NCI-H748 (cell line): ENCODE measurements at regions not wholly inside any gene's neighbourhood (a gene's known extent, or its start where the extent isn't known, plus 50 kb on each side); places are given as distances from the start of the nearest gene placed in this dataset.

Experiments
- DNase-seq: peaks from one replicate; lab custom pipeline; 2025; ENCODE audit not compliant: unreplicated experiment; lab: John Stamatoyannopoulos, UW

DNA sequence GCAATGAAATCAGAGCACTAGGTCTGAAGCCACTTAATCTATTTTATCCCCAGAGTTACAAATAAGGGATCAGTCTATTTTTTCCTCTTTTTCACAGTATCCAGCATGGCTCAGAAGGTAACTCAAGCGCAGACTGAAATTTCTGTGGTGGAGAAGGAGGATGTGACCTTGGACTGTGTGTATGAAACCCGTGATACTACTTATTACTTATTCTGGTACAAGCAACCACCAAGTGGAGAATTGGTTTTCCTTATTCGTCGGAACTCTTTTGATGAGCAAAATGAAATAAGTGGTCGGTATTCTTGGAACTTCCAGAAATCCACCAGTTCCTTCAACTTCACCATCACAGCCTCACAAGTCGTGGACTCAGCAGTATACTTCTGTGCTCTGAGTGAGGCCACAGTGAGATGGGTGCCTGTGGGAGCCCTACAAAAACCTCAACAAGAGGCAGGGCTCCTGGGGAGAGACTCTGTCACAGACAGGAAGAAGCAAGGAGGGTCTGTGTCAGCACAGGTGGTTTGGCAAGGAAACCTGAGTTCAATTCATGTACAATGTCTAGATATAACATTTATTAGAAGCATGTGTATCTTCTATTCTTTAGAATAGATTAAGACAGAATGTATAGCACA, 334.3 kb upstream of the OR4E1 start:
- no peak for DNase-seq

DNA sequence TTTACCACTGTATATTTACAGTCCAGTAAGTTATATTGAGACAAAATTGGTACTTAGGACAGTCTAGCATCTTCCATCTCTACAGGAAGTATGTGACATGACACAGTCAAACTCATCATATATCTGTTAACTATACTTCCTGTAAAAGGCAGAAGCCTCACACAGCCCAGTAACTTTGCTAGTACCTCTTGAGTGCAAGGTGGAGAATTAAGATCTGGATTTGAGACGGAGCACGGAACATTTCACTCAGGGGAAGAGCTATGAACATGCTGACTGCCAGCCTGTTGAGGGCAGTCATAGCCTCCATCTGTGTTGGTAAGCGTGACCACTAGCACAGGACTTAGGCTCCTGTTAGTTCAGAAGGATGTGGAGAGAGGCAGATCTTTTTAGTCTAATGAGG, 333.7 kb upstream of the OR4E1 start:
- DNase-seq, result no peak

DNA sequence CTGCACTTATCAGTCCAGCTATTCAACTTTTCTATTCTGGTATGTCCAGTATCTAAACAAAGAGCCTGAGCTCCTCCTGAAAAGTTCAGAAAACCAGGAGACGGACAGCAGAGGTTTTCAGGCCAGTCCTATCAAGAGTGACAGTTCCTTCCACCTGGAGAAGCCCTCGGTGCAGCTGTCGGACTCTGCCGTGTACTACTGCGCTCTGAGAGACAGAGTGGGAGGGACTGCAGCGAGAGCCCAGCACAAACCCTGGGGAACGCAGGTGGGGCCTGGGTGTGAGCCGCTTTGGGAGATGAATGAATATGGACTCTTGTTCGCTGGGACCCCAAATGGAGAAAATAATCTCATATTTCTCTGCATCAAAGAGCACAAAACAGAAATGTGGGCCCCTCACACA, 329.8 kb upstream of the OR4E1 start:
- no peak for DNase-seq

DNA sequence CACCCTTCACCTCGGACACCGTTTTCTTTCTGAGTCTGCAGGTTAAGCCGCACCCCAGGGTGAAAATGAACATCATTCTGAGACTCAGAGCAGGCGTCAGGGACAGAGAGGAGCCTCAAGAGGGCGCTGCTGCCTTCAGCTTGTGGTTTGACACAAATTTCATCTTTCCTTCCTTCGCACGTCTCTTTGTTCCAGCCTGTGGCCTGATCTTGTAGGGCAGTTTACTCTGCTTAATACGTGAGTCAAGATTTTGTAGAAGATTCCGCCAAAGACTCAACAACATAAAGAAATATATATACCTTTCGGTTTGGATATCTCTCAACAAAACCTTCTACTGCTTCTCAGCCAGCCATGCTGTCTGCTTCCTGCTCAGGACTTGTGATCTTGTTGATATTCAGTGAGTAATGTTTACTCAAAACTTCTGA, 329.3 kb upstream of the OR4E1 start:
- peak; percentile 9 for DNase-seq

DNA sequence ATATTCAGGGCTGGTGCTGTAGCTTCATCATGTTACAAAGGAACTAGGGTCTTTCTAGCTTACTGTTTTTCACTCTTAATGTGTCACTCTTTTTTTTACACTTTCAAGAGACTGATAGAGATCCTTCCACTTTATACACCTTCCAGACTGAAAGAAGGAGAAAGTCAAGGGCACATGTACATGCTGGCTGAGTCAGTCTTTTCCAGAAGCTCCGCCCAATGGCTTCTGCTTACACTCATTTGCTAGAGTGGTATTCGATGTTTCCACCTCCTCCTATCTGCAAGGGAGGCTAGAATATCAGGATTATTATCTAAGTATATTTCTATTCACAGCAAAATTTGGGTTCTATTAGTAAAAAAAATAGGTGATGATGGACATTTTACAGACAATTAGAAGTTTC, 325.8 kb upstream of the OR4E1 start:
- no peak for DNase-seq

DNA sequence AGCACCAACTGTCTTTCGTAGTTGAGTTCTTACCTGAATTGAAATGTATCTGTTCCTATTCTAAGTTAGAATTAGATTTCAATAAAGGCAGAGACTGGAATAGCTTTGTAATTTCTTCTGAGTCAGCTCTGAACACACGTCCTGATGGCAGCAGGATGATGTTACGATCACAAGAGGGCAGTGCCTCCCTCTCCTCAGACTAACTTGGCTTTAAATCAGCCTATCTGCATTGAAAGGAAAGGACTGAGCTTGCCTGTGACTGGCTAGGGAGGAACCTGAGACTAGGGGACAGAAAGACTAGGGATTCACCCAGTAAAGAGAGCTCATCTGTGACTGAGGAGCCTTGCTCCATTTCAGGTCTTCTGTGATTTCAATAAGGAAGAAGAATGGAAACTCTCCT, 323.7 kb upstream of the OR4E1 start:
- DNase-seq, result no peak

DNA sequence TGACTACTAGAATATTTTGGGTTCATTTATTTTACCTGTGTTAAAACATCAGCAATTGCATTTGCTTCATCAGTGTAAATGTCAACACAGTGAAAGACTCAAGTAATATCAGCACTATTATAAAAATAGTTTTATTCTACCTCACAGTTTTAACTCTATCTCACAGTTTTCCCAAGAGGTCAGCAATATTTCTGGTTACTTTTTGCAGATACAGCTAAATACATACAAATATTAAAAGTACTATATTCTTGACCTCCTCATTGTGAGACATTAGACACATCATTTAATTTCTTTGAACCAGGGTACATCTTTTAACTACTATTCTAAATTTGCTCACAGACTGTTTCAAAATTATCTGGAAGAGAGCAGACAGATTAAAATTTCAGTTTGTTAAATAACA, 321.7 kb upstream of the OR4E1 start:
- DNase-seq, result no peak

DNA sequence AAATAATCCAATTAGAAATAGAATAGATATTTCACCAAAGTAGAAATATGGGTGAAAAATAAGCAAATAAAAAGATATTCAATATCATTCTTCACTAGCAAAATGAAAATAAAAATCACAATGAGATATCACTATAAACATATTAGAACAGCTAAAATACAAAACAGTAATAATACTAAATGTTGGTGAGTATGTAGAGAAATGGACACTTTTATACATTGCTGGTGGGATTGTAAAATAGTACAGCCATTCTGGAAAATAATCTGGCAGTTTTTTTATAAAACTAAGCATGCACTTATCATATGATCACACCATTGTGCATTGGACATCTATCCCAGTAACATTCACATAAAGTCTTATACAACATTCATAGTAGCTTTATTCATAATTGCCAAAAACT, 320.2 kb upstream of the OR4E1 start:
- DNase-seq, result no peak

DNA sequence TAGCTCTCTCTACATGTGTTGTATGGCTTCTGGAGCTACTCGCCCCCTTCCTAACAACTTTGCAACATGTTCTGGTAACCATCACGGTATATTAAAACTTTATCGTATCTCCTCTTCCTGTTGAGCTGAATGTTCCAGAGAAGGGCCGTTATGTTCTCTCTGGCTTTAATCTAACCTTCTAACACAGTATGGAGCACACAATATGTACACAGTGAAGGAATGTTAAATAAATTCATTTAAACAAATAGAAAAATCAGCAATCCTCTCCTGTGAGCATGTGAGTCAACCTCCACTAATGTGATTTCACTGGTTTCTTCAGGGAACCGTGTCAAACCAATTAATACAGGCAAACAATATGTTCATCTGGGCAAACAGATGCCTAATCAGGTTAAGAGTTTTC, 319.5 kb upstream of the OR4E1 start:
- no peak for DNase-seq

DNA sequence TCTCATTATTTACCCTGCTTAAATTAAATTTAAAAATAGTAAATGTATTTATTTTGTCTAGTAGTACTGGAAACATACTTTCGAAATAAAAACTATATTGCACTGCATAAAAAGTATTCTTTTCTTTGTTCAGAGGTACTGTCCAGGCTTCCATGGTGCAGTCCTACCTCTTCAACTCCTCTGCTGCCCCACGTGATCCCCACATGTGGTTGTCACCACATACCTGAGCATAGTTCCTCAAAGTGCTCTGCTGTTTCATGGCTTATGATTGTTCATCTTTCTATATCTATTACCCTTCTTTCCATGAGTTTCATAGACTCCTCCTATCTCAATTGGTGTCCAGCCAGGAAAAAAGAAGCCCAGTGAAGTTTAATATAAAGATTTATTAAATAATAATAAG, 317.5 kb upstream of the OR4E1 start:
- no peak for DNase-seq

DNA sequence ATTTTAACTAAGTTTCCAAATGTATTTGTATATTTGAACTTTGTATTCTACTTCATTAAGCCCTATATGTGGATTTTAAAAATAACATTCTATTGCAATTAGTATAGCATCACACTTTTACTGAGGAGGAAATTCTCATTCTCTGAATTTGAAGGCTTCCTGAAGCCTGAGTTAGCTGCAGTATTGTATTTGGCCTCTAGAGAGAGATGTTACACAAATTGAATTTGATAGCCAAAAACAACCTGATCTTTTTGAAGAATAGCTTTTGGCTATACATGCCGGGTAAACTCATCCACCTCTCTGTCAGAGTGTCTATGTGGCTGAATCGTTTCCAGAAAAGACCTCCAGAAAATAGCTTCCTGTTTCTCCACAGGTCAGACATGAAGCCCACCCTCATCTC, 316.5 kb upstream of the OR4E1 start:
- DNase-seq, result no peak

DNA sequence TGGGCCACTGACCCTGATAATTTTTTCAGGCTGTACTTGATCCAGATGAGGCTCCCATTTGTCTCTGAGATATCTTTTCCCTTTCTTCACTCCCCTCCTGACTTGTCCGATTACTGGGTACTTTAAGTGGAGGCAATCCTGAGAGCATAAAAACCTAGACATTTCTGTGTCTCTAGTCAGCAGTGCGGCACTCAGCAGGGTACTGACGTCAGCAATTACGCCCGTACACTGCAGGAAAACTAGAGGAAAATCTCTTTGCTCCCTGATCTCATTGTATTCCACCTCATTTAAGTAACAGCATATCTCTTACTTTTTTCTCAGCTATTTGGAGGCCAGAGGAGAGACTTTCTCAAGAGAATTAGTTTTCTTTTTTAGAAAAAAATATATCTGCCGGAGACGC, 315.5 kb upstream of the OR4E1 start:
- DNase-seq, result no peak

DNA sequence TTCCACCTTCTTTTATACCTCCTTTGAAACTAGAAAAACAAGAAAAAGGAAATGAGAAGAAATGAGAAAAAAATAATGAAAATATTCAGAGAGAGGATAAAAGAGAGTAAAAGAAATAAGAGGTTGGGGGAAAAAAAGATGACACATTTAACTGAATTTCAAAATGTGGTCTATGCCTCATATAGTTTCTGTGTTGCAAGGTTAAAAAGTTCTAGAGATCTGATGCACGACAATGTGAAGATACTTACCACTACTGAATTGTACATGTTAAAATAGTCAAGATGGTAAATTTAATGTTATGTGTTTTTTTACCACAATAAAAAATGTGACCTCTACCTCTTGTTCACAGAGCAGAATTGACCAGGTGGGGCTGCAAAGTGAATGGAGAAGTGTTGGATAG, 314.8 kb upstream of the OR4E1 start:
- DNase-seq, result no peak

DNA sequence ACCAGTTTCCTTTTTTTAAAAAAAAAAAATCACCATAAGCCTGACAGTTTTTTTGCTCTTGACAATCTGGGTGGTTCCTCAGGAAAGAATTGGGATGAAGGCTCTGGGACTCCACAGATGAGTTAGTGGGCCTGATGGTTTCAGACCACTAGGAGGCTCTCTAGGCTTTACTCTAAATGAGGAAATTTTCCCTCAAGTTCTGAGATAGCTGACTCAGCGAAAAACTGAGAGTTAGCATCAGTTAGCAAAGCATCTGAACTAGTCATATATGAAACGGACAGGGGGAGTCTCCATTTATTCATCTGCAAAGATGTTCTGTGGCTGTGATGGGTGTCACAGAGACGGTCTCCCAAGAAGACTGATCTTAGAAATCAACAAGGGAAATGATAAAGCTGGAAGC, 314.3 kb upstream of the OR4E1 start:
- peak; percentile 16 for DNase-seq

DNA sequence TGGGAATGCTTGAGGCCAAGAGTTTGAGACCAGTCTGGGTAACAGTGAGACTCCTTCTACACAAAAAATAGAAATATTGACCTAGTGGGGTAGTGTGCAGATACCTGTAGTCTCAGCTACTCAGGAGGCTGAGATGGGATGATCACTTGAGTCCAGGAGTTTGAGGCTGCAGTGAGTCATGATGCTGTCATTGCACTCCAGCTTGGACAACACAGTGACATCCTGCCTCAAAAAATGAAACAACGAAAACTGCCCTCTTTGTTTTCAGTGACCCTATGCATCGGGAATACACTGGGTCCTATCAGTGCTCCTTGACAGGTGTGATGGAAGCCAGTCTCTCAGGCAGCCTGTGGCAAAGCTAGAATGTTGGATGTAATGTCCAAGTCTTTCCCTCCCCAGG, 311.5 kb upstream of the OR4E1 start:
- DNase-seq, result no peak

DNA sequence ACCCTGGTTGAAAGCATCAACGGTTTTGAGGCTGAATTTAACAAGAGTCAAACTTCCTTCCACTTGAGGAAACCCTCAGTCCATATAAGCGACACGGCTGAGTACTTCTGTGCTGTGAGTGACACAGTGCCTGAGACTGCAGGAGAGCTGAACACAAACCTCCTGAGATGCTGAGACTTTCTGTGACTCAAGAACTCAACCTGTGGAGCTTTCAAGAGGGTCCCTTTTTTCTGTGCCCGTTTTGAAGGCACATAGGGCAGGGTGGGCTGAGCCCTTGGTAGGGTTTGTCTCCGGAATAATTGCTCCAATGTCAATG, 305.3 kb upstream of the OR4E1 start:
- no peak for DNase-seq

DNA sequence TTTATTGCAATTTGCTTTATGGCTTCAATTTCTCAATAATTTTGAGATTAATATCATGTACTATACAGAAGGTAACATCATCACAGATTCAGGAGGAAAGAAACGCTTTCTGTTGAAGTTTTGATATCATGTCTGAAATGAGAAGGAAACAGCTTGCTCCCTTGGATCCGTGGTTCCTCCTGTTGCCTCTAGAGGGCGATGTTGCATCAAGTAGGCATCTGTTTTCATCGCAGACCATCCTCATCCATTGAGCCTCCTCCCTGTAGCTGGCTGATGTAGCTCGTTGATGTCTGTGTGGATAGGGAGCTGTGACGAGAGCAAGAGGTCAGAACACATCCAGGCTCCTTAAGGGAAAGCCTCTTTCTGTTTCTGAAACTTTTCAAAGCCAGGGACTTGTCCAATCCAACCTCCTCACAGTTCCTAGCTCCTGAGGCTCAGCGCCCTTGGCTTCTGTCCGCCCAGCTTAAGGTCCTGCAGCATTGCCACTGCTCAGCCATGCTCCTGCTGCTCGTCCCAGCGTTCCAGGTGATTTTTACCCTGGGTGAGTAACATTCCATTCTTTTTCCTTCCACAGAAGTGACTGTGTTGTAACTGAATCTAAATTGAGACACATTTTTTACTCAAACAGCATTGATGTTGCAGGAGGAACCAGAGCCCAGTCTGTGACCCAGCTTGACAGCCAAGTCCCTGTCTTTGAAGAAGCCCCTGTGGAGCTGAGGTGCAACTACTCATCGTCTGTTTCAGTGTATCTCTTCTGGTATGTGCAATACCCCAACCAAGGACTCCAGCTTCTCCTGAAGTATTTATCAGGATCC, 304.8 kb upstream of the OR4E1 start:
- DNase-seq, result peak; percentile 28

DNA sequence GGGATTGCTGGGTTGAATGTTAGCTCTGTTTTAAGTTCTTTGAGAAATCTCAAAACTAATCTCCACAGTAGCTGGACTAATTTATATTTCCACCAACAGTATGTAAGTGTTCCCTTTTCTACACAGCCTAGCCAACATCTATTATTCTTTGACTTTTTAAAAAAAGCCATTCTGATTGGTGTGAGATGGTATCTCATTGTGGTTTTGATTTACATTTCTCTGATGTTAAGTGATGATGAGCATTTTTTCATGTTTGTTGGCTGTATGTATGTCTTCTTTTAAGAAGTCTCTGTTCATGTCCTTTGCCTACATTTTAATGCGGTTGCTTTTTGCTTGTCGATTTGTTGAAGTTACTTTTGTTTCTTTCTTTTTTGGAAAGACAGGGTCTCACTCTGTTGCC, 301.1 kb upstream of the OR4E1 start:
- no peak for DNase-seq

DNA sequence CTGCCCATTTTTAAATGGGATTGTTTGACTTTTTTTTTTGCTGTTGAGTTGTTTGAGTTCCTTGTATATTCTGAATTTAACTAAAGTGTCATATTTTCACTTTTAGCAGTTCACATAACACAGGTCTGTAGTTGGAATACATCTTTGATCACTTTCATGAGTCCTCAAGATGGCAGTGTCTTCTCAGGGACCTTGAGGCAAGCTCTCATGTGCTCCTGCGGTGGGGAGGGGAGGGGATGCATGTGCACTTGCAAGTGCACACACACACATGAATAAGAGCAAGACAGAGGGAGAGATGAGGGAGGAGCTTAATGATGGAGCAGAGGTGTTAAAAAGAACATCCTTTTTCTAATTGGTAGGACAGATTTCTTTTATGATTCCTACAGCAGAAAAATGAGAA, 291.4 kb upstream of the OR4E1 start:
- no peak for DNase-seq

DNA sequence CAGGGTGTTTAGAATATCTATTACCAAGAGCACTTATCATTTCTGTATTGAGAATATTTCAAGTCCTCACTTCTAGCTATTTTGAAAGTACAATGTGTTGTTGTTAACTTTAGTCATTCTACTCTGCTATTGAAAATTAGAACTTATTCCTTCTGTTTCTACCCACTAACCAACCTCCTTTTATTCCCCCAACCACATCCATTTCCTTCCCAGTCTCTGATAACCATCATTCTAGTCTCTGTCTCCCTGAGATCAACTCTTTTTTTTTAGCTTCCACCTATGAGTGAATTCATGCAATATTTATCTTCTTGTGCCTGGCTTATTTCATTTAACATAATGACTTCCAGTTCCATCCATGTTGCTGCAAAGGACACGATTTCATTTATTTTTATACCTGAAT, 290.6 kb upstream of the OR4E1 start:
- DNase-seq, result no peak

DNA sequence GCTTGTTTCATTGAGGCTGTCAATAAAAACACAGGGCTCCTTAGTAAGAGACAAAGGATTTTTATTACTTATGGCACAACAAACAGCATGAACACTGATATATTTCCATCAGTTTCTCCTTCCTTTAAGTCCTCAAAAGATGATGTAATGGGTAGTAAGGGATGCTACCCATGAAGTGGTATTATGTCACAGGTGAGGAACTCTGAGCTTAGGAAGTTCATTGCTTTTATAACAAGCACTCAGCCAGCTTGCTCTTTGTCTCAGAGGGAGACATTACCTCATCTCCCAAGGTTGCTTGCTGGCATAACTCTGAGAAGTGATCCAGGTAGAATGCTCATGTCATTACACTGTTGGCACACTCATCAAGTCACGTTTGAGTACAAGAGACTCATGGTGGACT, 287.0 kb upstream of the OR4E1 start:
- no peak for DNase-seq

DNA sequence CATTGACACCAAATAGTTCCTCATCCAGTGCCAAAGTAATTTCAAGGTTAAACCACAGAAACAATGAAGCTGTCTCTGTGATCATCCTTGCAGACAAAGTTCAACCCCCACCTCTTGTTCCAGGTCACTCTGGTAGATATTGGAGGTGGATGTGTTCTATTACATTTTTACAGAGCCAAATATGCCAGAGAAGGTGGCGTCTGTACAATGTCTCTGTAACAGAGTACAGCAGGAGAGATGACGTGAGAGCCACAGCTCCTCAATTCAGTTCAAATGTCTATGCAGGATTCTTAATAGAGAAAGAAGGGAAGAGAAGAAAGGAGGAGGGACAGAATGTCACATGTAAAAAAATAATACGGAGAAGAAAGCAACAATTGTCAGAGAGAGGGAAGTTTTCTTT, 268.3 kb upstream of the OR4E1 start:
- no peak for DNase-seq
